ENCODE measurements at regions not wholly inside any gene's neighbourhood (a gene's known extent, or its start where the extent isn't known, plus 50 kb on each side); places are given as distances from the start of the nearest gene placed in this dataset.

GRCh38 chr5:39521098-39521860 lies 96.5 kb upstream of the DAB2 start:
- CTCF ChIA-PET, result no interaction called here
- no peak overlapping the region for H3K9ac ChIP-seq (ENCODE audit: low read length)
- no TSS peak for BruUV-seq (replicated peaks)

DNA sequence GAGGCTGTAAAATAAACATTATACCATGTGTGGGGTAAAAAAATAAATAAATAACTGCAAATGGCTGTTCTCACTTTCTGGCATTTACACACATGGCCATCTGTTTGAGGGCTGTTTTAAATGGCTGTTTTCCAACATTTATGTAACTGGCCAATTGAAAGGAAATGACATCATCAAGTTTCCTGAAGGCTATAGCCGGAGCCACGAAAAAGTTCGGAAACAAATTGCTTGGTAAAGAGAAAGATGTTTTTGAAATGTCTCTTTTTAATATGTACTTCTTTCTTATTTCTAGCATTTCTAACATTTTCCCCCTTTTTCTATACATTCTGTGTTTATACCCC lies 95.4 kb upstream of the DAB2 start:
- H3K9me3 ChIP-seq (ENCODE audit: low read length), result no peaks in the 10 kb centered on the region
- no peaks in the 10 kb centered on the region for H3K36me3 ChIP-seq (ENCODE audit: low read depth, low read length)
- DNase-seq (peak; percentile 27), ATAC-seq (no peak)
- H3K79me2 ChIP-seq (ENCODE audit: low read length), result no peaks in the 10 kb centered on the region
- TF ChIP-seq EZH2 (IDR thresholded peaks at IDR 0.05; ENCODE audit: low read length, unreplicated experiment), result no peak
- TF ChIP-seq EZH2phosphoT487 (IDR thresholded peaks at IDR 0.05; ENCODE audit: borderline replicate concordance, low read length), result no peak
- no peak for TF ChIP-seq CTCF (conservative IDR thresholded peaks at IDR 0.05; ENCODE audit: low read depth, low read length)
- BruUV-seq (replicated peaks), result no TSS peak
- no peaks in the 10 kb centered on the region for H3F3A ChIP-seq (ENCODE audit: low read length, unreplicated experiment)
- H3K4me2 ChIP-seq (ENCODE audit: low read length), result no peak overlapping the region
- H3K27ac ChIP-seq (ENCODE audit: low read length), result no peak overlapping the region
- H3K27me3 ChIP-seq (ENCODE audit: low read length), result no peaks in the 10 kb centered on the region
- H3K9ac ChIP-seq (ENCODE audit: low read length), result no peak overlapping the region
- ChIA-PET CTCF (no interaction called here), POLR2A (ENCODE audit: unreplicated experiment) (no interaction called here)
- H2AFZ ChIP-seq (ENCODE audit: low read length), result no peak overlapping the region
- intact Hi-C loops (cut with micrococcal nuclease), result no loop called here
- peaks cover 30% of the 10 kb centered on the region for H3K4me1 ChIP-seq (ENCODE audit: insufficient read depth, low read length)
- no peaks in the 10 kb centered on the region for H4K20me1 ChIP-seq (ENCODE audit: low read length)
- no peak overlapping the region for H3K4me3 ChIP-seq (ENCODE audit: low read length)
- no peaks in the 10 kb centered on the region for H3K9me2 ChIP-seq (replicated peaks; ENCODE audit: low read length)

More at GRCh38 chr5:39521098-39521860, 96.5 kb upstream of the DAB2 start:
- no peaks in the 10 kb centered on the region for H3K9me3 ChIP-seq (ENCODE audit: low read length)
- H3K4me1 ChIP-seq (ENCODE audit: insufficient read depth, low read length), result peaks cover 30% of the 10 kb centered on the region
- no peaks in the 10 kb centered on the region for H3K9me2 ChIP-seq (replicated peaks; ENCODE audit: low read length)
- H3K36me3 ChIP-seq (ENCODE audit: low read depth, low read length), result no peaks in the 10 kb centered on the region
- no peak overlapping the region for H2AFZ ChIP-seq (ENCODE audit: low read length)
- no peaks in the 10 kb centered on the region for H4K20me1 ChIP-seq (ENCODE audit: low read length)
- intact Hi-C loops (cut with micrococcal nuclease), result no loop called here
- no peak for TF ChIP-seq CTCF (conservative IDR thresholded peaks at IDR 0.05; ENCODE audit: low read depth, low read length)
- TF ChIP-seq EZH2phosphoT487 (IDR thresholded peaks at IDR 0.05; ENCODE audit: borderline replicate concordance, low read length), result no peak
- TF ChIP-seq EZH2 (IDR thresholded peaks at IDR 0.05; ENCODE audit: low read length, unreplicated experiment), result no peak
- ATAC-seq (no peak), DNase-seq (no peak)
- no peak overlapping the region for H3K27ac ChIP-seq (ENCODE audit: low read length)
- H3F3A ChIP-seq (ENCODE audit: low read length, unreplicated experiment), result no peaks in the 10 kb centered on the region
- POLR2A ChIA-PET (ENCODE audit: unreplicated experiment), result no interaction called here
- H3K79me2 ChIP-seq (ENCODE audit: low read length), result no peaks in the 10 kb centered on the region
- H3K4me3 ChIP-seq (ENCODE audit: low read length), result no peak overlapping the region
- H3K4me2 ChIP-seq (ENCODE audit: low read length), result no peak overlapping the region
- H3K27me3 ChIP-seq (ENCODE audit: low read length), result no peaks in the 10 kb centered on the region

- Histone ChIP-seq H3K27ac (ENCODE audit: low read length) (no peak overlapping the region), H4K20me1 (ENCODE audit: low read length) (no peaks in the 10 kb centered on the region), H3K27me3 (ENCODE audit: low read length) (no peaks in the 10 kb centered on the region), H3K9me3 (ENCODE audit: low read length) (no peaks in the 10 kb centered on the region), H3K4me3 (ENCODE audit: low read length) (no peak overlapping the region), H3K36me3 (ENCODE audit: low read depth, low read length) (no peaks in the 10 kb centered on the region), H3K9ac (ENCODE audit: low read length) (no peak overlapping the region), H3K4me1 (ENCODE audit: insufficient read depth, low read length) (peaks cover 30% of the 10 kb centered on the region), H3K4me2 (ENCODE audit: low read length) (no peak overlapping the region), H3F3A (ENCODE audit: low read length, unreplicated experiment) (no peaks in the 10 kb centered on the region), H2AFZ (ENCODE audit: low read length) (no peak overlapping the region), H3K9me2 (replicated peaks; ENCODE audit: low read length) (no peaks in the 10 kb centered on the region), H3K79me2 (ENCODE audit: low read length) (no peaks in the 10 kb centered on the region)
- ChIA-PET POLR2A (ENCODE audit: unreplicated experiment) (no interaction called here), CTCF (interaction anchor here (0.6 to 0.8 kb wide), 3 partner anchors 28 to 143 kb away, joined by 4 to 5 read pairs (median 4); partner anchors contain the start of gene DAB2)
- BruUV-seq (replicated peaks), result no TSS peak
- no peak for TF ChIP-seq EZH2 (IDR thresholded peaks at IDR 0.05; ENCODE audit: low read length, unreplicated experiment)
- TF ChIP-seq CTCF (conservative IDR thresholded peaks at IDR 0.05; ENCODE audit: low read depth, low read length), result no peak
- TF ChIP-seq EZH2phosphoT487 (IDR thresholded peaks at IDR 0.05; ENCODE audit: borderline replicate concordance, low read length), result no peak
- ATAC-seq (no peak), DNase-seq (no peak)
- intact Hi-C loops (cut with micrococcal nuclease), result no loop called here
These were observed 94.9 kb upstream of the DAB2 start for GRCh38 chr5:39519566-39520231.
